Mesendoderm (in vitro differentiated cells): ENCODE measurements at regions not wholly inside any gene's neighbourhood (a gene's known extent, or its start where the extent isn't known, plus 50 kb on each side); places are given as distances from the start of the nearest gene placed in this dataset.
"Not testable (repeated sequence)": the region's sequence is repeated elsewhere in the genome, so short reads cannot be mapped to it uniquely, and the experiment has no call there.

ENCODE experiments used
- DNase-seq: peaks from one replicate; pipeline ENCODE4 v3.0.0; 2013
- H2AK5ac ChIP-seq: 2 replicates; pipeline ENCODE4 v1.6.1; 2013; ENCODE audit warnings: low read length, inconsistent platforms
- H2BK120ac ChIP-seq: 2 replicates; pipeline ENCODE4 v1.6.1; 2013; ENCODE audit warnings: low read depth, mild to moderate bottlenecking, low read length, moderate library complexity, mixed read lengths
- H2BK15ac ChIP-seq: replicated peaks from 2 replicates; pipeline ENCODE4 v1.6.1; 2013; ENCODE audit warnings: low read depth, mild to moderate bottlenecking, moderate library complexity
- H2BK5ac ChIP-seq: 2 replicates; pipeline ENCODE4 v1.6.1; 2013; ENCODE audit warnings: low read length, inconsistent platforms
- H3K18ac ChIP-seq: 2 replicates; pipeline ENCODE4 v1.6.1; 2013; ENCODE audit warnings: mild to moderate bottlenecking, low read length, mixed read lengths
- H3K23ac ChIP-seq: one replicate; pipeline ENCODE4 v1.6.1; 2013; ENCODE audit warnings: low read length
- H3K27ac ChIP-seq: 2 replicates; pipeline ENCODE4 v1.5.1; 2013; ENCODE audit warnings: low read depth, mild to moderate bottlenecking, inconsistent platforms, low read length, moderate library complexity
- H3K27me3 ChIP-seq: 2 replicates; pipeline ENCODE4 v1.6.1; 2013; ENCODE audit warnings: low read length, control low read depth, mild to moderate bottlenecking, inconsistent platforms; ENCODE audit not compliant: insufficient read depth, poor library complexity
- H3K36me3 ChIP-seq: 2 replicates; pipeline ENCODE4 v1.6.1; 2013; ENCODE audit warnings: low read length, inconsistent platforms; ENCODE audit not compliant: control insufficient read depth, insufficient read depth
- H3K4ac ChIP-seq: one replicate; pipeline ENCODE4 v1.6.1; 2013; ENCODE audit warnings: low read depth, mild to moderate bottlenecking, low read length, moderate library complexity
- H3K4me1 ChIP-seq: 2 replicates; pipeline ENCODE4 v1.6.1; 2013; ENCODE audit warnings: low read depth, low read length, inconsistent platforms; ENCODE audit not compliant: control insufficient read depth
- H3K4me2 ChIP-seq: 2 replicates; pipeline ENCODE4 v1.6.1; 2013; ENCODE audit warnings: low read length
- H3K4me3 ChIP-seq: 2 replicates; pipeline ENCODE4 v1.5.1; 2013; ENCODE audit warnings: mild to moderate bottlenecking, low read length
- H3K56ac ChIP-seq: one replicate; pipeline ENCODE4 v1.6.1; 2013; ENCODE audit warnings: low read length
- H3K79me1 ChIP-seq: 2 replicates; pipeline ENCODE4 v1.6.1; 2013; ENCODE audit warnings: low read length, inconsistent platforms
- H3K79me2 ChIP-seq: 2 replicates; pipeline ENCODE4 v1.6.1; 2013; ENCODE audit warnings: mild to moderate bottlenecking, low read length; ENCODE audit not compliant: control insufficient read depth, insufficient read depth
- H3K9ac ChIP-seq: 2 replicates; pipeline ENCODE4 v1.6.1; 2013; ENCODE audit warnings: low read length, inconsistent platforms
- H4K5ac ChIP-seq: one replicate; pipeline ENCODE4 v1.6.1; 2013; ENCODE audit warnings: low read length
- H4K8ac ChIP-seq: one replicate; pipeline ENCODE4 v1.6.1; 2013; ENCODE audit warnings: low read depth, mild to moderate bottlenecking, control low read depth, low read length, moderate library complexity
- WGBS: extraction: QIAGEN DNeasy Blood & Tissue Kit; methylation state at CpG from one replicate; pipeline ENCODE4 v1.1.7; 2013; ENCODE audit warnings: low lambda C conversion rate, missing lambda C conversion rate; ENCODE audit not compliant: insufficient coverage; ENCODE audit errors: extremely low coverage; 5-methylcytosine and 5-hydroxymethylcytosine counted together

DNA sequence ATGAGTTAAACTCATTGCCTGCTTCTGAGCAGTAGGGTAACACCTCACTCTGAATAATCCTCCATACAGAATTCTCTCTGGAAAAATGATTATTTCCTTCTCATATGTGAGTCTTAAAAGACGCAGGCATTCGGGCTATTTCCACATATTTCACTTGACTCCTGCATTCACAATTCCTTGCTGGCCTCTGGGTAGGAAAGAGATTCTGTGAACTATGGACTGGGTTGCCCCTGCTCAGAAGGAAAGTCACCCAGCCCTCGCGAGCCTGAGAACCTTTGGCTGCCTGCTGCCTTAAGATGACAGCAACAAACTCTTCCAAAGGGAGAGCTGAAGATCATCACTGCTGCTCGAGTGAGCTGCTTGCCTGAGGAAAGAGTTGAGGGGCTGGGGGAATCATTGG is 216.8 kb downstream of the BAMBI start:
- H3K4me1 ChIP-seq = no peaks in the 10 kb centered on the region
- no peaks in the 10 kb centered on the region for H3K79me1 ChIP-seq
- no peak overlapping the region for H3K4ac ChIP-seq
- H3K36me3 ChIP-seq = no peaks in the 10 kb centered on the region
- no peak overlapping the region for H3K4me3 ChIP-seq
- no peak overlapping the region for H2BK5ac ChIP-seq
- H3K9ac ChIP-seq = no peak overlapping the region
- H3K79me2 ChIP-seq = no peaks in the 10 kb centered on the region
- H3K27me3 ChIP-seq = no peaks in the 10 kb centered on the region
- H2BK15ac ChIP-seq = no peak overlapping the region
- no peak overlapping the region for H4K8ac ChIP-seq
- H3K23ac ChIP-seq = no peak overlapping the region
- H2BK120ac ChIP-seq = no peak overlapping the region
- no peak overlapping the region for H2AK5ac ChIP-seq
- no peak overlapping the region for H4K5ac ChIP-seq
- WGBS = no CpG with 5 or more reads among the region's 5 CpGs
- H3K56ac ChIP-seq = no peak overlapping the region
- DNase-seq = no peak
- no peak overlapping the region for H3K27ac ChIP-seq
- H3K18ac ChIP-seq = no peak overlapping the region
- H3K4me2 ChIP-seq = no peak overlapping the region

DNA sequence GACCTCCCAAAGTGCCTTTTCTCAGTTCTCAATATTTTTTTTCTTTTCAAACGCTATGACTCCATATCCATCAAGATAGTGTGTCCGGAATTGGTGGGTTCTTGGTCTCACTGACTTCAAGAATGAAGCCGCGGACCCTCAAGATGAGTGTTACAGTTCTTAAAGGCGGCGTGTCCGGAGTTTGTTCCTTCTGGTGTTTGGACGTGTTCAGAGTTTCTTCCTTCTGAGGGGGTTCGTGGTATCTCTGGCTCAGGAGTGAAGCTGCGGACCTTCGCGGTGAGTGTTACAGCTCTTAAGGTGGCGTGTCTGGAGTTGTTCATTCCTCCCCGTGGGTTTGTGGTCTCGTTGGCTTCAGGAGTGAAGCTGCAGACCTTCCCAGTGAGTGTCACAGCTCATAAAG is 218.3 kb downstream of the BAMBI start:
- WGBS = no CpG with 5 or more reads among the region's 15 CpGs
- not testable (repeated sequence) for H3K4me1 ChIP-seq, H2BK120ac ChIP-seq, H3K27ac ChIP-seq, H3K9ac ChIP-seq, H2BK5ac ChIP-seq, H3K23ac ChIP-seq, H3K79me2 ChIP-seq, H4K8ac ChIP-seq, H3K4ac ChIP-seq, H3K4me2 ChIP-seq, H3K27me3 ChIP-seq, H2BK15ac ChIP-seq, H3K18ac ChIP-seq, H3K79me1 ChIP-seq, H3K4me3 ChIP-seq, H3K36me3 ChIP-seq, H3K56ac ChIP-seq, H2AK5ac ChIP-seq, DNase-seq, H4K5ac ChIP-seq

- not testable (repeated sequence) for H4K8ac ChIP-seq, H2BK15ac ChIP-seq, H2AK5ac ChIP-seq, H3K4me1 ChIP-seq, H2BK5ac ChIP-seq, H3K4ac ChIP-seq, H3K4me2 ChIP-seq, H3K9ac ChIP-seq, H3K27me3 ChIP-seq, H2BK120ac ChIP-seq, H3K27ac ChIP-seq, H3K79me2 ChIP-seq, H3K56ac ChIP-seq, H3K79me1 ChIP-seq, H3K18ac ChIP-seq, DNase-seq, H4K5ac ChIP-seq, H3K4me3 ChIP-seq, H3K23ac ChIP-seq, H3K36me3 ChIP-seq
- WGBS = no CpG with 5 or more reads among the region's 44 CpGs
Measured at GRCh38 chr10:28896791-28897409, 219.6 kb downstream of the BAMBI start.

DNA sequence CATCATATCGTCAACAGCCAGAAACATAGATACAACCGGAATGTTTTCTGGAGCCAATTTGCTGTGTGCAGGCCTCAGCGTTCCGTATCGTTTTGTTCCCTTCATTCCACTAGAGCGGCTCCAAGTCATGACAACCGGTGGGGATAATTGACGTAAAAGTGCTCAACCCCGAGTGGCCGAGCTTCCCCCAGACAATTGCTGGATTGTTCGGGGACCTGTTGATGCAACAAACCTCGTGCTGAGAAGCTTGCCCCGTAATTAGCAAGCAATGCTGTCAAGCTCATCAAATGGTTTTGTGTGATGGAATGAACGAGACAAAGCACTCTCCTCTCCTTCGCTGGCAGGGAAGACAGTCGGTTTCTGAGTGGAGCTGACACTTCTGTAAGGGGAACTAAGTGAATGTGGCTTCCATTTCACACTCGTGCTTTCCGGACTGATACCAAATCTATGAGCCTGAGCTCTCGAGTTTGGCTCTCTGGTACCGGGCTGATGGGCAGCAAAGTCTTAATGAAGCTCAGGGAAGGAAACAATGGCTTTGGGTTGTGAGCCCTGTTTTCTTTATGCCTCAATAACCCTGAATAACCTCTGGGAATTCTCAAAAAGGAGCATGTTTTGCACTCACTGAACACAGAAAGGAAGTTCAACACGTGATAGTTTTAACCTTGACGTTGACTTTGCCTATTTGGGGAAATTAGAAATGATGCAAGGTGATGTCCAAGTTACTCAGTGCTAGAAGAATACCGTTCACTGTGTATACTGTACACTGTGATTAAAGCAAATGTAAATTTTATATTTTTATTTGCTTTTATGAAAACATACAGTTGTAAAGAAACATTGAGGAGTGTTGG is 220.5 kb downstream of the BAMBI start:
- H3K4me3 ChIP-seq = no peak overlapping the region

DNA sequence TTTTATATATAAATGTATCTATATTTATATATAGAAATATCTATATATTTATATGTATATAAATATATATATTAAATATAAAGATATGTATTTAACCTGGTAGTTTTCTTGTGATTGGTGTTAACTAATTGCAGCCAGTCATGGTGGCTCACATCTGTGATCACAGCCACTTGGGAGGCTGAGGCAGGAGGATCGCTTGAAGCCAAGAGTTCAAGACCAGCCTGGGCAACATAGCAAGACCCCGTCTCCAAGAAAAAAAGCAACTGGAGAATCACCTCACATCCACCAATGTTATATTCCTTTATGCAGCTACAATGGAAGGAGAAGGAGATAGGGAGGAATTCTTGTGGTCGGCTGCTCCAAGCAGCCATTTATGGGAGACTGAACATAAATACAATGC is 224.9 kb downstream of the BAMBI start:
- Histone ChIP-seq H3K4me3 (no peak overlapping the region), H3K18ac (no peak overlapping the region), H3K56ac (no peak overlapping the region), H2BK120ac (no peak overlapping the region), H3K79me1 (no peaks in the 10 kb centered on the region), H3K4me2 (no peak overlapping the region), H2AK5ac (no peak overlapping the region), H3K27me3 (no peaks in the 10 kb centered on the region), H2BK15ac (no peak overlapping the region), H3K4ac (no peak overlapping the region), H3K4me1 (no peaks in the 10 kb centered on the region), H3K23ac (no peak overlapping the region), H3K36me3 (no peaks in the 10 kb centered on the region), H2BK5ac (no peak overlapping the region), H3K9ac (no peak overlapping the region), H3K27ac (no peak overlapping the region), H4K8ac (no peak overlapping the region), H3K79me2 (no peaks in the 10 kb centered on the region), H4K5ac (no peak overlapping the region)
- WGBS = no CpG with 5 or more reads among the region's 3 CpGs
- DNase-seq = no peak

More for the DNA sequence above, 220.5 kb downstream of the BAMBI start:
- Histone ChIP-seq H3K4me2 (no peak overlapping the region), H3K4ac (no peak overlapping the region), H3K27me3 (no peaks in the 10 kb centered on the region), H2AK5ac (no peak overlapping the region), H4K8ac (no peak overlapping the region), H3K18ac (no peak overlapping the region), H3K23ac (no peak overlapping the region), H3K27ac (no peak overlapping the region), H4K5ac (no peak overlapping the region), H3K36me3 (no peaks in the 10 kb centered on the region), H2BK15ac (no peak overlapping the region), H2BK5ac (no peak overlapping the region), H2BK120ac (no peak overlapping the region), H3K9ac (no peak overlapping the region), H3K79me2 (no peaks in the 10 kb centered on the region), H3K4me1 (no peaks in the 10 kb centered on the region), H3K79me1 (no peaks in the 10 kb centered on the region), H3K56ac (no peak overlapping the region)
- DNase-seq = no peak
- WGBS = no CpG with 5 or more reads among the region's 23 CpGs
